ENCODE measurements at regions not wholly inside any gene's neighbourhood (a gene's known extent, or its start where the extent isn't known, plus 50 kb on each side); places are given as distances from the start of the nearest gene placed in this dataset.

GRCh38 chr3:139201446-139202225, 142.2 kb upstream of the MRPS22 start:
- Histone ChIP-seq H3K27me3 (replicated peaks in 1 of 2; ENCODE audit: control insufficient read depth in 2 of 2, insufficient read depth in 2 of 2, low read length in 1 of 2) (no peaks in the 10 kb centered on the region), H2AFZ (ENCODE audit: control insufficient read depth, low read depth, low read length) (peak overlapping the region; percentile 72; the same call in 1 of the 2 replicates), H3K4me1 (ENCODE audit: control insufficient read depth, insufficient read depth, low read length) (peaks cover 5% of the 10 kb centered on the region; the same call in 1 of the 2 replicates), H3K4me2 (ENCODE audit: control insufficient read depth, insufficient read depth) (0 out of 2 replicates have a peak overlapping the region, but pooled peaks have one; percentile 4), H3K27ac (ENCODE audit: control insufficient read depth, insufficient read depth) (no peak overlapping the region), H3K9ac (ENCODE audit: control insufficient read depth, insufficient read depth, low read length) (no peak overlapping the region), H4K20me1 (ENCODE audit: control insufficient read depth, insufficient read depth) (no peaks in the 10 kb centered on the region), H3K79me2 (ENCODE audit: control insufficient read depth, insufficient read depth, low read length) (no peaks in the 10 kb centered on the region), H3K36me3 (ENCODE audit: control insufficient read depth in 2 of 2, insufficient read depth in 2 of 2, low read length in 1 of 2) (no peaks in the 10 kb centered on the region), H3K4me3 (no peak overlapping the region), H3K9me3 (replicated peaks; ENCODE audit: control insufficient read depth, insufficient read depth, low read length) (no peaks in the 10 kb centered on the region; the same call in 2 of the 3 replicates)
- RAD21 ChIA-PET (ENCODE audit: unreplicated experiment): interaction anchor here (2.0 kb wide), 1 partner anchor 90 kb away, joined by 9 read pairs; no protein-coding TSS in a partner anchor
- intact Hi-C loops (cut with micrococcal nuclease; ENCODE audit: unreplicated experiment): loop anchor here (5.0 kb wide), 2 partner anchors 89 to 259 kb away; no protein-coding TSS in a partner anchor
- 55% methylated on average over 7 of the region's 7 CpGs for WGBS (ENCODE audit: insufficient coverage, insufficient replicate concordance, low lambda C conversion rate, missing lambda C conversion rate)
- TF ChIP-seq, protein P1, sequence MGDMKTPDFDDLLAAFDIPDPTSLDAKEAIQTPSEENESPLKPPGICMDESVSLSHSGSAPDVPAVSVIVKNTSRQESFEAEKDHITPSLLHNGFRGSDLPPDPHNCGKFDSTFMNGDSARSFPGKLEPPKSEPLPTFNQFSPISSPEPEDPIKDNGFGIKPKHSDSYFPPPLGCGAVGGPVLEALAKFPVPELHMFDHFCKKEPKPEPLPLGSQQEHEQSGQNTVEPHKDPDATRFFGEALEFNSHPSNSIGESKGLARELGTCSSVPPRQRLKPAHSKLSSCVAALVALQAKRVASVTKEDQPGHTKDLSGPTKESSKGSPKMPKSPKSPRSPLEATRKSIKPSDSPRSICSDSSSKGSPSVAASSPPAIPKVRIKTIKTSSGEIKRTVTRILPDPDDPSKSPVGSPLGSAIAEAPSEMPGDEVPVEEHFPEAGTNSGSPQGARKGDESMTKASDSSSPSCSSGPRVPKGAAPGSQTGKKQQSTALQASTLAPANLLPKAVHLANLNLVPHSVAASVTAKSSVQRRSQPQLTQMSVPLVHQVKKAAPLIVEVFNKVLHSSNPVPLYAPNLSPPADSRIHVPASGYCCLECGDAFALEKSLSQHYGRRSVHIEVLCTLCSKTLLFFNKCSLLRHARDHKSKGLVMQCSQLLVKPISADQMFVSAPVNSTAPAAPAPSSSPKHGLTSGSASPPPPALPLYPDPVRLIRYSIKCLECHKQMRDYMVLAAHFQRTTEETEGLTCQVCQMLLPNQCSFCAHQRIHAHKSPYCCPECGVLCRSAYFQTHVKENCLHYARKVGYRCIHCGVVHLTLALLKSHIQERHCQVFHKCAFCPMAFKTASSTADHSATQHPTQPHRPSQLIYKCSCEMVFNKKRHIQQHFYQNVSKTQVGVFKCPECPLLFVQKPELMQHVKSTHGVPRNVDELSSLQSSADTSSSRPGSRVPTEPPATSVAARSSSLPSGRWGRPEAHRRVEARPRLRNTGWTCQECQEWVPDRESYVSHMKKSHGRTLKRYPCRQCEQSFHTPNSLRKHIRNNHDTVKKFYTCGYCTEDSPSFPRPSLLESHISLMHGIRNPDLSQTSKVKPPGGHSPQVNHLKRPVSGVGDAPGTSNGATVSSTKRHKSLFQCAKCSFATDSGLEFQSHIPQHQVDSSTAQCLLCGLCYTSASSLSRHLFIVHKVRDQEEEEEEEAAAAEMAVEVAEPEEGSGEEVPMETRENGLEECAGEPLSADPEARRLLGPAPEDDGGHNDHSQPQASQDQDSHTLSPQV (IDR thresholded peaks at IDR 0.05): no peak
- TF ChIP-seq EED (IDR thresholded peaks at IDR 0.05; ENCODE audit: low read depth) (0 out of 2 replicates have a peak, but pooled peaks have one; percentile 28), TAF1 (IDR thresholded peaks at IDR 0.05; ENCODE audit: borderline replicate concordance, low read depth, low read length) (no peak), ZBTB40 (IDR thresholded peaks at IDR 0.05; ENCODE audit: borderline replicate concordance) (no peak), IKZF1 (conservative IDR thresholded peaks at IDR 0.05) (0 out of 2 replicates have a peak, but pooled peaks have one; percentile 20), ZNF217 (IDR thresholded peaks at IDR 0.05) (no peak), MEF2B (IDR thresholded peaks at IDR 0.05; ENCODE audit: partially characterized antibody, poor library complexity, severe bottlenecking) (no peak), POLR2AphosphoS5 (IDR thresholded peaks at IDR 0.05; ENCODE audit: low read length) (no peak), WRNIP1 (IDR thresholded peaks at IDR 0.05; ENCODE audit: borderline replicate concordance, low read depth, low read length) (no peak), SIX5 (IDR thresholded peaks at IDR 0.05; ENCODE audit: low read depth, low read length, severe bottlenecking) (no peak)
- TF ChIP-seq, protein P2, sequence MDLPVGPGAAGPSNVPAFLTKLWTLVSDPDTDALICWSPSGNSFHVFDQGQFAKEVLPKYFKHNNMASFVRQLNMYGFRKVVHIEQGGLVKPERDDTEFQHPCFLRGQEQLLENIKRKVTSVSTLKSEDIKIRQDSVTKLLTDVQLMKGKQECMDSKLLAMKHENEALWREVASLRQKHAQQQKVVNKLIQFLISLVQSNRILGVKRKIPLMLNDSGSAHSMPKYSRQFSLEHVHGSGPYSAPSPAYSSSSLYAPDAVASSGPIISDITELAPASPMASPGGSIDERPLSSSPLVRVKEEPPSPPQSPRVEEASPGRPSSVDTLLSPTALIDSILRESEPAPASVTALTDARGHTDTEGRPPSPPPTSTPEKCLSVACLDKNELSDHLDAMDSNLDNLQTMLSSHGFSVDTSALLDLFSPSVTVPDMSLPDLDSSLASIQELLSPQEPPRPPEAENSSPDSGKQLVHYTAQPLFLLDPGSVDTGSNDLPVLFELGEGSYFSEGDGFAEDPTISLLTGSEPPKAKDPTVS (IDR thresholded peaks at IDR 0.05; ENCODE audit: low read depth, low read length): no peak
- in situ Hi-C loops (cut with MboI): no loop called here
- POLR2A ChIA-PET: no interaction called here
- no peak for DNase-seq (ENCODE audit: low read depth, low spot score)
- ATAC-seq: peak; percentile 65
- no TSS peak for BruUV-seq (replicated peaks)
- FAIRE-seq: no peak
- SMC1A ChIA-PET (ENCODE audit: uncharacterized antibody, unreplicated experiment): interaction anchor here (0.9 kb wide), 1 partner anchor 13 kb away, joined by 4 read pairs; no protein-coding TSS in a partner anchor
- CTCF ChIA-PET: interaction anchor here (0.7 to 1.9 kb wide), 3 partner anchors 90 to 266 kb away, joined by 3 to 8 read pairs (median 3); no protein-coding TSS in a partner anchor

Data from GM12878 (cell line).